ENCODE measurements at regions not wholly inside any gene's neighbourhood (a gene's known extent, or its start where the extent isn't known, plus 50 kb on each side); places are given as distances from the start of the nearest gene placed in this dataset.

GRCh38 chr2:19747310-19748072 is 154.3 kb downstream of the TTC32 start:
- H3K4me3 ChIP-seq (ENCODE audit: low read depth, low read length): no peak overlapping the region
- TF ChIP-seq POLR2A (IDR thresholded peaks at IDR 0.05; ENCODE audit: extremely low read depth, insufficient read length) (no peak), MAX (IDR thresholded peaks at IDR 0.05; ENCODE audit: low read depth, low read length) (no peak), MYC (IDR thresholded peaks at IDR 0.05; ENCODE audit: low read depth, low read length) (no peak), CTCF (IDR thresholded peaks at IDR 0.05; ENCODE audit: low read depth, low read length) (no peak)
- DNase-seq (ENCODE audit: low read depth): no peak

GRCh38 chr2:19746611-19747309 is 155.0 kb downstream of the TTC32 start:
- TF ChIP-seq MAX (IDR thresholded peaks at IDR 0.05; ENCODE audit: low read depth, low read length): no peak
- peak; percentile 44 for TF ChIP-seq CTCF (IDR thresholded peaks at IDR 0.05; ENCODE audit: low read depth, low read length)
- no peak for TF ChIP-seq MYC (IDR thresholded peaks at IDR 0.05; ENCODE audit: low read depth, low read length)
- no peak for TF ChIP-seq POLR2A (IDR thresholded peaks at IDR 0.05; ENCODE audit: extremely low read depth, insufficient read length)
- peak; percentile 56 for DNase-seq (ENCODE audit: low read depth)
- H3K4me3 ChIP-seq (ENCODE audit: low read depth, low read length): no peak overlapping the region

GRCh38 chr2:19746137-19746600 is 155.6 kb downstream of the TTC32 start:
- TF ChIP-seq MAX (IDR thresholded peaks at IDR 0.05; ENCODE audit: low read depth, low read length) (no peak), MYC (IDR thresholded peaks at IDR 0.05; ENCODE audit: low read depth, low read length) (no peak), CTCF (IDR thresholded peaks at IDR 0.05; ENCODE audit: low read depth, low read length) (no peak), POLR2A (IDR thresholded peaks at IDR 0.05; ENCODE audit: extremely low read depth, insufficient read length) (no peak)
- H3K4me3 ChIP-seq (ENCODE audit: low read depth, low read length): no peak overlapping the region
- no peak for DNase-seq (ENCODE audit: low read depth)

- no peak for DNase-seq (ENCODE audit: low read depth)
- H3K4me3 ChIP-seq (ENCODE audit: low read depth, low read length): no peak overlapping the region
- no peak for TF ChIP-seq MAX (IDR thresholded peaks at IDR 0.05; ENCODE audit: low read depth, low read length)
- TF ChIP-seq CTCF (IDR thresholded peaks at IDR 0.05; ENCODE audit: low read depth, low read length): no peak
- TF ChIP-seq POLR2A (IDR thresholded peaks at IDR 0.05; ENCODE audit: extremely low read depth, insufficient read length): no peak
Observed at GRCh38 chr2:19745318-19746136, 156.3 kb downstream of the TTC32 start.

GRCh38 chr2:19744456-19745199 is 157.2 kb downstream of the TTC32 start:
- no peak for DNase-seq (ENCODE audit: low read depth)
- no peak overlapping the region for H3K4me3 ChIP-seq (ENCODE audit: low read depth, low read length)
- no peak for TF ChIP-seq POLR2A (IDR thresholded peaks at IDR 0.05; ENCODE audit: extremely low read depth, insufficient read length)
- TF ChIP-seq MYC (IDR thresholded peaks at IDR 0.05; ENCODE audit: low read depth, low read length): no peak
- TF ChIP-seq CTCF (IDR thresholded peaks at IDR 0.05; ENCODE audit: low read depth, low read length): no peak
- no peak for TF ChIP-seq MAX (IDR thresholded peaks at IDR 0.05; ENCODE audit: low read depth, low read length)
